ENCODE measurements at regions not wholly inside any gene's neighbourhood (a gene's known extent, or its start where the extent isn't known, plus 50 kb on each side); places are given as distances from the start of the nearest gene placed in this dataset.
"Not testable (repeated sequence)": the region's sequence is repeated elsewhere in the genome, so short reads cannot be mapped to it uniquely, and the experiment has no call there.

GRCh38 chr12:59484575-59484974 lies 111.3 kb upstream of the SLC16A7 start:
- no peak for DNase-seq (ENCODE audit: extremely low read depth, low read depth)
- TF ChIP-seq CTCF (IDR thresholded peaks at IDR 0.05; ENCODE audit: low read depth, low read length, missing control alignments), result no peak

DNA sequence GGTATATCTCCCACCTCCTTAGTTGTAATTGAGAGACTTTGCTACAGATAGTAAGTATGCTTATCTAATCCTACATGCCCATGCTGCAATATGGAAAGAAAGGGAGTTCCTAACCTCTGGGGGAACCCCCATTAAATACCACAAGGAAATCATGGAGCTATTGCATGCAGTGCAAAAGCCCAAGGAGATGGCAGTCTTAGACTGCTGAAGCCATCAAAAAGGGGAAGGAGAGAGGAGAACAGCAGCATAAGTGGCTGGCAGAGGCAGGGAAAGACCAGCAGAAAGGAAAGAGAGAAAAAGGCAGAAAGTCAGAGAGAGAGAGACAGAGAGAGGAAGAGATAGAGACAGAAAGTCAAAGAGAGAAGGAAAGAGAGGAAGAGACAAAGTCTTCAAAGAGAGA lies 121.6 kb upstream of the SLC16A7 start:
- not testable (repeated sequence) for DNase-seq (ENCODE audit: extremely low read depth, low read depth); H3K4me3 ChIP-seq (replicated peaks; ENCODE audit: low read depth, low read length)

More at GRCh38 chr12:59484575-59484974, 111.3 kb upstream of the SLC16A7 start:
- no peak overlapping the region for H3K4me3 ChIP-seq (replicated peaks; ENCODE audit: low read depth, low read length)

DNA sequence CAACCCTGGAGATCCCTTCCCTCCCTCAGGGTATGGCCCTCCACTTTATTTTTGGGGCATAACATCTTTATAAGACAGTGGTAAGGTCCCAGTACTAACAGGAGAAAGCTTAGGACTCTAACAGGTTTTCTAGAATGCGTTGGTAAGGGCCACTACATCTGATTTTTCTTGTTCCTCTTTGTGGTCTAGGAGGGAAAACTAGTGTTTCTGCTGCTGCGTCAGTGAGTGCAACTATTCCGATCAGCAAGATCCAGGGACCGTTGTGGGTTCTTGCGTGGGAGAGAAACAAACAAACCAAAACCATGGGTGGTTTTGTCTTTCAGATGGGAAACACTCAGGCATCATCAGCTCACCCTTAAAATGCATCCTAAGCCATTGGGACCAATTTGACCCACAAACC lies 123.6 kb upstream of the SLC16A7 start:
- no peak for DNase-seq (ENCODE audit: extremely low read depth, low read depth)
- TF ChIP-seq CTCF (IDR thresholded peaks at IDR 0.05; ENCODE audit: low read depth, low read length, missing control alignments), result no peak
- no peak overlapping the region for H3K4me3 ChIP-seq (replicated peaks; ENCODE audit: low read depth, low read length)

GRCh38 chr12:59459966-59460660 lies 135.7 kb upstream of the SLC16A7 start:
- no peak for TF ChIP-seq CTCF (IDR thresholded peaks at IDR 0.05; ENCODE audit: low read depth, low read length, missing control alignments)
- no peak overlapping the region for H3K4me3 ChIP-seq (replicated peaks; ENCODE audit: low read depth, low read length)
- DNase-seq (ENCODE audit: extremely low read depth, low read depth), result no peak

DNA sequence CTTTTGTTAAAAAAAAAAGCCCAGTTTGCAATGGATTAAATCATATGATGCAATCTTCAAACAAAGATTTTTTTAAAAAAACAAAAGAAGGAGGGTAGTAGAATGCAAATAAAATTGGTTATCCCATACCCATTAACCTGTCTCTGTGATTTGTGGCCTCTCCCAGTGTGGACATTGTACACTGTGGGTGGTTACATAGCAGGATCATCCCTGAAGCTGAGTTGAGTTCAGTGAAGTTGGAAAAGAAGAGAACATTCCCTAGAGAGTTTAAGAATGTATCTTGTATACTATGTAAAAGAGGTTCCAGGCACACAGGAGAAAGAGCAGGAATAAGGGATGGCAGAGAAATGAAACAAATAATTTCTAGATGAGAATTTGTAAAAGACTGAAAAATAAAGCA lies 142.4 kb upstream of the SLC16A7 start:
- no peak for DNase-seq (ENCODE audit: extremely low read depth, low read depth)
- TF ChIP-seq CTCF (IDR thresholded peaks at IDR 0.05; ENCODE audit: low read depth, low read length, missing control alignments), result no peak
- H3K4me3 ChIP-seq (replicated peaks; ENCODE audit: low read depth, low read length), result no peak overlapping the region

GRCh38 chr12:59452746-59453145 lies 143.1 kb upstream of the SLC16A7 start:
- H3K4me3 ChIP-seq (replicated peaks; ENCODE audit: low read depth, low read length), result no peak overlapping the region
- no peak for TF ChIP-seq CTCF (IDR thresholded peaks at IDR 0.05; ENCODE audit: low read depth, low read length, missing control alignments)
- no peak for DNase-seq (ENCODE audit: extremely low read depth, low read depth)

GRCh38 chr12:59452259-59452658 lies 143.6 kb upstream of the SLC16A7 start:
- no peak overlapping the region for H3K4me3 ChIP-seq (replicated peaks; ENCODE audit: low read depth, low read length)
- DNase-seq (ENCODE audit: extremely low read depth, low read depth), result peak; percentile 45
- TF ChIP-seq CTCF (IDR thresholded peaks at IDR 0.05; ENCODE audit: low read depth, low read length, missing control alignments), result no peak
